ENCODE measurements at regions not wholly inside any gene's neighbourhood (a gene's known extent, or its start where the extent isn't known, plus 50 kb on each side); places are given as distances from the start of the nearest gene placed in this dataset.

DNA sequence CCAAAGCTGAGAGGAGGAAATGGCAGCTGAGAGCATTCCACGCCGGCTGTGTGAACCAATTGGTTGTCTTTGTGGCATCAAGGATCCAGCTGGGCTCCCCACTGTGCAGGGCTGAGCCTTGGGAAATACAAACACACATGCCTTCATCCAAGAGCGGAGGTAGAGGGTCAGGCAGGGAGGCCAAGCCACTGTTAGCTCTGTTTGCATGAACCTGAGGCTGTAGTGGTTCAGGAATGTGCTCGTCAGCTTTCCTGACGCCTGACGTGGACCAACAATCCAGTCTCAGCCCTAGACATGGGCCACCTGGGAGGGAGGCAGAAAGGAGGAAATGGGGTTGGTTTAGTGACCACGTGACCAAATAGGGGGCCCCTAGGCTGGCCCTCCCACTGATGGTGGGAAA is 276.9 kb downstream of the TLE3 start:
- FAIRE-seq (no peak), DNase-seq (ENCODE audit: extremely low spot score, insufficient read length, low read depth) (no peak)

DNA sequence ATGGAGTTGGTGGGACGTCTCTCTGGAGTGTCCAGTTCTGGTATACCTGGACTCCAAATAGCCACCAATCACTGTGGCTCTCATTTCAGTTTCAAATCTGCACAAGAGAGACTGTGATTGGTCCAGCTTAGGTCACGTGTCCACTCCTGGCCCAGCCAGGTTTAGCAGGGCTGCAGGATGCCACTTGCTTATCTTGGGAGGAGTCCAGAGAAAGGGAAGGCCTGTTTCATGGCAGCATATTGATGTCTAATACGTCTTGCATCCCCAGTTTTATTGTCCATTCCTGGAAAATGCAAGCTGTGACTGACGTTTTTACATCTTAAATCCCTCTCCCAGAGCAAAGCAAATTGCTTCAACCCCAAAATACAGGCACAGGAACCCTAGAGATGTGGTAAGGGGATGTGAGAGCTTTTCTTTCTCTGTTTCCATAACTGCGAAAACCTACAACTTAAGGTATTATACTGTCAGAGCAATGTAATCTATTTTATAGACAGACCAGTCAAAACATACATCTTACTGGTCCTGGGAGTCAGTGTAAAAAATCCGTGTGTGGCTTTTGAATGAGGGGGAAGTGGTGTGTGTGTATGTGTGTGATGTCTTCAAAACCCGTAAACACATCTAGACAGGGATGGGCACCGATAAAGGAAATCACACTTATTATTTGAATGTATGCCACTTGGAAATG is 274.4 kb downstream of the TLE3 start:
- FAIRE-seq (no peak), DNase-seq (ENCODE audit: extremely low spot score, insufficient read length, low read depth) (no peak)

DNA sequence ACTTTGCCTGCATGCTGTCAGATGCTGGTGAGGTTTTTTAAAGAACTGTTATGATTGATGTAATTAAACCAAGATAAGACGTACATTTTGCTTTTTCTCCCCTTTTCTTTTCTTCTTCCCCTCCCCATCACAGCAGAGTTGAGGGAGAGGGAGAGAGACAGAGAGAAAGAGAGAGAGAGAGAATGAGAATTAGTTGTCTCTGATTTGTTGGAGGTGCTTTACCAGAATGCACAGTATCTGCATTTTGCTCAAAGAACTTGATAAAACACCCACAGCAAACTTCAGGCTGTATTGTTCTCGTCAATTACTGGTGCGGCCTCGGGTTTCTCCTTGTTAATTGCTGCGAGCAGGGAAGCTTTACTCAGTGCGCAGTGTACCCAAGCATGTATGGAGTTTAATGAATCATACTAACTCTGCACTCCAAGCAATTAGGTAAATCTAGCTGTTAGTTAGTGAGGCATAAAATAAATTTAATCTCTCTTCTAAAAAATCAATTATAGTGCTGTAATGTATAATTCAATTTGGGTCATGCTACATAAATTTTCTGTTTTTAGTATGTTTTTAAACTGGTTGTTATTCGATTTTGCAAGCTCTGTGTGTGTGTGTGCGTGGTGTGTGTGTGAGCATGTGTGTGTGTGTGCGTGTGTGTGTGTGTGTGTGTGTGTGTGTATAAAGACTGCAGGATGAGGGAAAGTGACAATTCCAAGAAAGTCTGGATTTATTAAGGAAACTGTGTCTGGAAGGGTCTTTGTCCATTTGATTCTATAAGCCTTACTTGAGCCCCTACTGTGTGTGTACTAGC is 273.4 kb downstream of the TLE3 start:
- no peak for FAIRE-seq

DNA sequence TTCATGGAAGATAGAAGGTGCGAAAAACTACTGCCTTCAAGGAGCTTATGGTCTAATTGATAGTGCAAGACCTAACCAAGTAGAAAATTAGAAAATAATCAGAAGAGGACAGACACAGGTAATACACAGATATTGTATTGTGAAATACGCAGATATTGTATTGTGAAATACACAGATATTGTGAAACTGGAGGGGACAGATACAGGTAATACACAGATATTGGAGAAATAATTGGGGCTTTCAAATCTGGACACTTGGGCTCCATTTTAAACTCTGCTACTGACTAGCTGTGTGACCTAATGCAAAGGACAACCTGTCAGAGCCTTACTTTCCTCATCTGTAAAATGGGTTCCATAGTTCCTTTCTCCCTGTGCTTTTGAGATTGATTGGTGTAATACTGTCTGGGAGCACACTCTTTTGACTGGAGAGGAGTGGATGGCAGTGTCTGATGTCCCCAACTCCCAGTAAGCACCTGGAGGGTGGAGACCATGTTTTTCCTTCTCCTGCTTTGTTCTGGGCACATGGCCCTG is 272.8 kb downstream of the TLE3 start:
- no peak for DNase-seq (ENCODE audit: extremely low spot score, insufficient read length, low read depth)
- FAIRE-seq: no peak

More for the DNA sequence above, 273.4 kb downstream of the TLE3 start:
- no peak for DNase-seq (ENCODE audit: extremely low spot score, insufficient read length, low read depth)

DNA sequence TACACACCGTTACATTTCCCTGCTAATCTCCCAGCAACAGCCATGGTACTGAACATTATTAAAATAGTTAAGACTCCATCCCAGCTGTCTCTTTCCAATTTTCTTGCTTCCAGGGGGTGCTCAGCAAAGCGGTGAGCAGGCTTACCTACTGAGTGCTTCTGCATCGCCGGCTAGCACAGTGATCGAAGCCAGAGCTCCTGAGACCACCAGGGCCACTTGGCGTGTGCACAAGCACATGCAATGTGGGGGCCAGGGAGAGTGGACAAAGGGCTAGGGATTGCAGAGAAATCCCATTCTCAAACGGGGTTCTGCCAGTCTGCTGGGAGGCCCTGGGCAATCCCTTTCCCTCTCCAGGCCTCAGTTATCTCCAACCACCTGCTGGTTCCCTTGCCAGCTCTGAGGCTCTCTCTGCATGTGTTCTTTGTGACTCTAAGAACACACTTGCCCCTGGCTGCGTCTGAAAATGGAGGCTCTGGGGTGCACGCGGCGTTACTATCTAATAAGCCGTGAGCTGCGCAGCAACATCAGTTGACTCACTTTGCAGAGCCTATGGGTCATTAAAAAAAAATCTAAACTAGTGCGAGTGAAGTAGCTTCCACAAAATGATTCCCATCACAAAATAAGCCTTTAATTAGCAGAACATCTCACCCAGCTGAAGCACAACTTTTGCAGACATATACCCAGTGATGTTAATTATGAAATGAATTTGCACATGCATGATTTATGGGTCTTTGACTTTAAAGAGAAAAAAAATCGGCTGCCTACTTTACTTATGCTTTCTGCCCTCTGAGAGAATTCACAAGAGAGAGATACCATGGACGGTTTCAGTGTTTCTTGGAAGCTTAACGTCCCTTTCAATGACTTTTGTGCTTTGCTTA is 271.5 kb downstream of the TLE3 start:
- no peak for FAIRE-seq
- no peak for DNase-seq (ENCODE audit: extremely low spot score, insufficient read length, low read depth)

DNA sequence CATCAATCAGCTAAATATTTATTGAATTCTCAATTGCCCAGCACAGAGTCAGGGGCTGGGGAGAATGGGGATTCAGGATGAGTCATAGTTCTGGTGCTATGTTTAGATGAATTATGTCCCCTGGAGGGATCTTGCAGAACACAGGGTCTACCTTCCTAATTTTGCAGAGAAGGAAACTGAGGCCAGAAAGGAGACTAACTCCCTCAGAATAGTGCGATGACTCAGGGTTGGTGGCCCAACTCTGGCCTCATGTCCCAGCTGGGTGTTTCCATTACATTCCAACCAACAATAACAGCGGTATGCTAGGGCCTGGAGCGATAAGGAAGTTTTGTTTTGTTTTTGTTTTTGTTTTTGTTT is 270.9 kb downstream of the TLE3 start:
- FAIRE-seq: no peak
- DNase-seq (ENCODE audit: extremely low spot score, insufficient read length, low read depth): no peak

DNA sequence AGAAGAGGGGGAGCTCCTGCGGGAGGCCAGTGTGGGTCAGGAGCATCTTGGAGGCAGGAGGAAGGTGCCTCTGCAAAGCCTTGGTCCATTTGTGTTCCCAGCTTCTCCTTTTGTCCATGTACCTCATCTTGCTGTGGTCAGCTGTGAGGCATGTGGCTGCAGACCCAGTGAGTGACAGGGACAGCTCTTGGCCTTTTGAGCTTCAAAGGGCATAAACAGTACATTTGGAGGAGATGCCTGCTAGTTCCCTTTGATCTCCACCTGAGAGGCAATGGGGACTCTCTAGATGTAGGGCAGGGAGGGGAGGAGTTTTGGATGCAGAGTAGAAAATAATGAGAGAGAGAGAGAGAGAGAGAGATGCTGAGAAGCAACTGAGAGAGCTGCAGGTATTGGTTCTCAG is 270.0 kb downstream of the TLE3 start:
- FAIRE-seq (no peak), DNase-seq (ENCODE audit: extremely low spot score, insufficient read length, low read depth) (no peak)

DNA sequence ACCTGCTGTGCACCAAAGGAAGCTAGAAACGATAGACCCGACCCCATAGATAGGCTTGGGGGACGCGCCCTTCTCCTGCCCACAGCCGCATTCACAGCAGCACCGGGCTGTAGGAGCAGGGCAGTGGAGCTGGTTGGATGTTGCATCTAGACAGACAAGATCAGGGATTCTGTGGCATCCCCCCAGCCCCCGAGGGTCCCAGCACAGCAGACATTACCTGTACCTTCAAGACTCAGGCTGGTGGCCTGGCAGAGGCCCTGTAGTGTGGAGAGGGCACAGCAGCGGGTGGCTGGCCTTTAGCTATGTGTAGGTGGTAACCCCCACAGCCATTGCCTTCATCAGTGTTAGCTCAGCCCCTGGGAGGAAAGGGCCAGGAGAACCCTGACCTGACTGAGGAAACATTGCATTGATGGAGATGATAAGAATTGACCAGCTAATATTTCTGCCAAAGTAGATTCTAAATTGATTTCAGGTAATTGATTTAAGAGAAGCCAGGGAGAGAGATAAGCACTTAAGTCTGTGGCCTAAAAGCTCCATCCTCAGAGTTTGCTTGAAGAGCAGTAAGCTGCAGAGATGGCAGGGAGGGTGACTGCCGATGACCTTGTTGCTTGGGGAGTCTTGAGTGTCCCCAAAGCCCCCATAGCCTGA is 269.4 kb downstream of the TLE3 start:
- FAIRE-seq (no peak), DNase-seq (ENCODE audit: extremely low spot score, insufficient read length, low read depth) (no peak)

DNA sequence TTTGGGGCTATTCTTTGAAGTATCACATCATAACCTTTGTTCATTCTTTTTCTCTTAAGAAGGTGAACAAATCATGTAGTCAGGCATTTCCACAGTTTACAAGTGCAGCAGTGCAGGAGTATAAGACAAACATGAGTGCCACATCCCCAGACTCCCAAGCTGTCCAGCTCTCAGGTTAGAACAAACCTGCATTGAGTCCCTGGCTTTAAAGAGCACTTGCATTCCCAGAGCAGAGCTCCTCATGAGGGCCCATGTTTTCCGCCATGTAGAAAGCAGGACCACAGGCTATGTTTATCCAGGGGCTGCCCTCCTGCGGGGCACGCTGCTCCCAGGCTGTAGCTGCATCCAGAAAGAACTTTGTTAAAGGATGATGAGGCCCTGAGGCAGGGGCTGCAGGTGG is 267.7 kb downstream of the TLE3 start:
- DNase-seq (ENCODE audit: extremely low spot score, insufficient read length, low read depth) (no peak), FAIRE-seq (no peak)

DNA sequence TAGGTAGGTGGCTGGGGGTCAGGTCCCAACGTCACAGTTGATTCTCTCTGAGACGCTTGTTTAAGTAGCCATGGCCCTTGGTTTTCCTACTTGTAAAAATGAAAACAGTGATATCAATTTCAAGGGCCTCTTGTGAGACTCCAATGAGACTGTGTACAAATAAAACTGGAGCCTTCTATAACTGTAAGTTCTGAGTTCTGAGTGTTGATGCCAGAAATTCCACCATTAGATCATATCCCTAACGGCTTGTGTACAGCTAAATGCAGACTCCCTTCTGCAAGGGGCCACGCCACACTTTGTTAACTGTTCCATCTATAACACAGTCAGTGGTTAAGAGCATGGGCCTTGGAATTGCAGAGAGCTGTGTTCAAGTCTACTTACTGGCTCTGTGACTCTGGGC is 267.3 kb downstream of the TLE3 start:
- FAIRE-seq: no peak
- no peak for DNase-seq (ENCODE audit: extremely low spot score, insufficient read length, low read depth)

DNA sequence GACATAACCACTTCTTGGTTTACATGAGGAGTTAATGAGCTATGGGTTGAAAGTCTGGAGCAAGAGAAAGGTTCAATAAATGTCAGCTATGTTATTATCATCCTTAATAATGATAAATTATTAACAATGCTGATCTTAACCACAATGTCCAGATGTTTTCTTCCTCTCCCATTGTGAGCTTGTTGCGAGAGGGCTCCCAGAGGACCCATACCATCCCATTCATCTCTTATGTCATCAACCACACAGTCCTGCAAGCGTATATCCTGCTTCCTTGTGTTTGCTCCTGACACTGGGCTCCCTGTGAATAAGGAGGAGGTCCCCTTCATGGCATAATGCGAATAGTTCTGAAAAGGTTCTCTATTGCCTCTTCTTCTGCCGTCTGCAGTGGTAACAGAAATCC is 266.8 kb downstream of the TLE3 start:
- FAIRE-seq: no peak
- DNase-seq (ENCODE audit: extremely low spot score, insufficient read length, low read depth): no peak

DNA sequence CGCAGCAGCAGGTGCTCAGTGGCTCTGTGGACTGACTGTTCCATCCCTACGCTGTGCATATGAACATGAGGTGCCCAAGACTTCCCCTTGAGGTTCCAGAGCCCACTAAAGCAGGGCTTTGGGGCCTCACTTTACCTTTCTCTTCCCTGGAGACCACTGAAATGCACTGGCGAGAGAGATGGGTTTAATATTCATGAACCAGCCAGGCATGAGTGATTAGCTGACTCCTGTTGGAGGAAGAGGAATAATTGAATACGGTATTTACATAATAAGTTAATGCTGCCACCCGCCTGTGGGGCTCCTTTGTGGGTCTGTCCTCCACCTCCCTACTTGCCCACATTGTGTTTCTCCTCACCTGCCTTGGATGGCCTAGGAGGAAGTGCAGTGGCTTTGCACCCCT is 263.4 kb downstream of the TLE3 start:
- DNase-seq (ENCODE audit: extremely low spot score, insufficient read length, low read depth) (no peak), FAIRE-seq (no peak)

DNA sequence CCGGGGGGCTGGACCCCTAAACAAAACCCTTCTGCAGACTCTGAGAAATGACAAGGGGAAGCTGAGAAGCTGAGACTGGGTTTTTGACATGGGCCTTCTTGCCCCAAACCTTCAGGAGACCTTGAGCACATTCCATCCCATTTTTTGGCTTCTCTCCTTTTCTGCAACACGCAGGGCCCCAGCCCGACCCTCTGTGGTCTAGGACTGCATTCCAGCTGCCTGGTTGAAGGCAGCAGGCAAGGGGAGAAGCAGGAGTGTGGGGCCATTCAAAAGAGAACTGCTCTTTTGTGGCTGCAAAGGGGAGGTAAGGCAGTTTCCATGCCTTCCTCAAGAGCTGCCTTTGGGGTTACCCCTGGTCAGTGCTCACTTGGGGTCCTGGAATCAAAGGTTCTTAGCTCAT is 263.0 kb downstream of the TLE3 start:
- FAIRE-seq: no peak
- no peak for DNase-seq (ENCODE audit: extremely low spot score, insufficient read length, low read depth)

DNA sequence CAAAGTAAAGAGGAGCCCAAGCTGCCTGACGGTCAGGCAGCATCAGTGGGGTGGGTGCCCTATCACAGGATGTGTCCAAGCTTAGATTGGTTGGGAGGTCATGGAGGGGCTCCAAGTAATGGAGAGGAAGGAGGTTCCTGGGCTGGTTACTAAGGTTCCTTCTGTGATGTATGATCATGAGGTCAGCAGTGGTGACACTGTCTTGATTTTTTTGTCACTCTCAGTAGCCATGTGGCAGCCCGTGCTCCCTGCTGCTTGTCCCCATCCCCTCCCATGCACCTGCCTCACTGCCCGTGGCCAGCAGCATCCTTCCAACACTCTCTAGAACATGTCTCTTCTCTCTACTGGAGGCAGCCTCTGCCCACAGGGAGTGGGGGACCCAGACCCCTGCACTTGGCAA is 261.7 kb downstream of the TLE3 start:
- DNase-seq (ENCODE audit: extremely low spot score, insufficient read length, low read depth) (no peak), FAIRE-seq (no peak)

DNA sequence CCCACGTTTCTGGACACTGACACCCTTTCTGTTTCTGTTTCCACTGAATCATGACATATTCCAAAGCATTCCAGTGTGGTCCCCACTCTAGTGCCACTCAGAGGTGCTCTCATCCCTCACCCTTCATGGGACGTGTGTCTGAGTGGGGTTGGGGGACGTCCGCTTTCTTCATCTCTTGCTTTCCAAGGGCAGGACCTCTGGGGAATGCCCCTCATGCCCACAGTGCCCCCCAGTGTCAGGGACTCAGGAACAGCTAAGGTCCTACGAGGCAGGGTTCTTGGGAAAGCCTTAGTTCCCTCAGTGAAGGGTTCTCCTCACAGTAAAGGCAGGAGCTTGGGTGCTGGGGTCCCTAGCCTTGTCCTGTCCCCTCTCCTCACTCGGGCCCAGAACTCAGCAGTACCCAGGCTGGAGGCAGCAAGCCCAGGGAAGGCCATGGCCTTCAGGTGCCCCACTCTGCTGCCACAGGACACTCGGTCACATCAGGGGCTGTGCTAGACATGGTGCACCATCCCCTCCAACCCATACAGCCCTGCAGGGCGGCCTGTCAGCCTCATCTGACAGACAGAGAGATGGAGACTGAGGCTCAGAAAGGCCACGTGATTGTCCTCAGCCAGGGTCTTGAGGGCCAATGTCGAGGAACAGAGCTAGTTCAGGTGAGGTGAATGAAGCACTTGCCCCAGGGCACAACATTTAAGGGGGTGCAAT is 261.0 kb downstream of the TLE3 start:
- FAIRE-seq: no peak
- no peak for DNase-seq (ENCODE audit: extremely low spot score, insufficient read length, low read depth)

DNA sequence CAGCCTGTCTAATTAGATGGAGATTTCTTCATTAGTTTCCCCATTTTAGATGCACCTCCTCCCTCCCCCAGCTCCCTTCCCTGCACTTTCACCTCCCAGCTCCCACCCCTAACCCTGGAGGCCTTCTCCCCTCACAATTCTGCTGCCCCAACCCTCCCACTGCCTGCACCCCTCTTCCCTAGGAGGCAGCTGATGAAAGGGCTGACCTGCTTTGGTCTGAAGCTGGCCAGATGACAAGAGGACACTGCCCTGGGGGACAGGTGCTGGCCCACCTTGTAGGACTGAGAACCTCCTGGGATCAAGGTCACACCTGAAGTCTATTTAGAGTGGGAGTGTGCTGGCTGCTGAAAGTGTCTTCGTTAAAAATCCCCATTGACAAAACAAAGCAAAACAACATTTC is 259.4 kb downstream of the TLE3 start:
- DNase-seq (ENCODE audit: extremely low spot score, insufficient read length, low read depth): no peak
- FAIRE-seq: no peak

DNA sequence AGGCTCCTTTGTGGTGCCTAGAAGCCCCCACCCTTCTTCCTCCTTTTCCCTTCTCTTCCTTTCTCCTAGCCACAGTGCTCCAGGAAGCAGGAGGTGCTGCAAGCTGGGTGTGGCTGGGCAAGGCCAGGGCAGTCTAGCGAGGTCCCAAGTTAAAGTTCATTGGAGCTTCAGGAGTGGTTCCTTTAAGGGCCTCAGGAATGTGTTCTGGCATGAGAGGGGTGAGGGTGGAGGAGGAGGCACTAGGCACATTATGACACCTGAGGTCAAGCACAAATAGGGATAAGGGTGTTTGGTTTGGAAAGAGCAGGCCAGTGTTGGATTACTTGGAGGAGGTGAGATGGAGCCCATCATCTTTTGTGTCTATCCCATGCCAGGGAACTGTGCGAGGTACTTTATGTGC is 258.7 kb downstream of the TLE3 start:
- no peak for DNase-seq (ENCODE audit: extremely low spot score, insufficient read length, low read depth)
- FAIRE-seq: no peak

DNA sequence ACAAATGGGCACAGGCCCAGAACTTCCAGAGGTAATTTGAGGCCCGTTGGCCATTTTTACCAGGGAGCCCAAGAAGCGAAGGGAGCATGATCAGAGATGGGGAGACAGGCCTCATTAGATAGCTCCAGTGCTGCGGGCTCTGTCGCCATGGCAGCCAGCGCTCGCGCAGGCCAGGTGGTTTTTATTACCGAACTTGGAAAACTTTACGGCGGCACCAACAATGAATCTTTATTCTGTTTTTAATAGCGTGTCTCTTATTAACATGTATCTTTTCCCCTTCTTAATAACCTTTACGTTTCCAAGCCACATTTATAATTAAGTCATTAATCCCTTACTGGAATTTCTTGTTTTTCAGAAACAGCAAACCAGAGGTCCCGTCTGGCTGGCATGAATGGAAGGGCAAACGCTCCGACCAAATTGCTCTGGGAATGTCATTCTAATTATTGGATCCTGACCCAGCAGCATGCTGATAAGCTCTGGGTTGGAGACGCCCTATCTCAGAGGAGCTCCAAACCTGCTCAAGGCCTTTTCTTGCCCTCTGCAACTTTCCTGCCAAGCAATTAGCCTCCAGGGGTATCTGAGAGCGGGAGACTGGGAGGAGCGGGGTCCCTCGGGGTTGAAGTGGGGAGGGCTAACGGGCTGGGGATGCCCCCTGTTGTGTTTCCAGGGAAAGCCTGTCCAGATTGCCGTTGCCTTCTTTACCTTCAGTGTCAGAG is 256.4 kb downstream of the TLE3 start:
- DNase-seq (ENCODE audit: extremely low spot score, insufficient read length, low read depth) (no peak), FAIRE-seq (no peak)

DNA sequence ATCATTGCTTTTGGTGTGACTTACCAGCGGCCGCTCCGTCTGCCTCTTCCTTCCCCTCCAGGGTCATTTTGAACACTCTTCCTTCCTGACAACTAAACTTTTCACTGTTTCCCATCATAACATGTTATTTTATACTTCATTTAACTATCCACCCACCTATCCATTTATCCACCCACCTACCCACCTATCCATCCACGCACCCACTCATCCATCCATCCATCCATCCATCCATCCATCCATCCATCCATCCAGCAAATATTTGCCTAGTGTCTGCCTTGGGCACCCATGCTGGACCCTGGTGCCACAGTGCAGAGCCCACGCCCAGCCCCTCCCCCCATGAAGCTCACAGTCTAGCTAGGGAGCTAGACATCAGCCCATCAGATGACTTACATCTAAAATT is 254.9 kb downstream of the TLE3 start:
- FAIRE-seq (no peak), DNase-seq (ENCODE audit: extremely low spot score, insufficient read length, low read depth) (no peak)
